ENCODE measurements at regions not wholly inside any gene's neighbourhood (a gene's known extent, or its start where the extent isn't known, plus 50 kb on each side); places are given as distances from the start of the nearest gene placed in this dataset.
"Not testable (repeated sequence)": the region's sequence is repeated elsewhere in the genome, so short reads cannot be mapped to it uniquely, and the experiment has no call there.

GRCh38 chr10:3971713-3972112, 186.7 kb upstream of the KLF6 start:
- DNase-seq = no peak

- no peak for DNase-seq
These were observed 185.1 kb upstream of the KLF6 start for GRCh38 chr10:3969876-3970666.

- no peak for DNase-seq
These were observed 183.7 kb upstream of the KLF6 start for GRCh38 chr10:3968727-3969126.

GRCh38 chr10:3964516-3964915, 179.5 kb upstream of the KLF6 start:
- no peak for DNase-seq

GRCh38 chr10:3963191-3963673, 178.2 kb upstream of the KLF6 start:
- no peak for DNase-seq

GRCh38 chr10:3961082-3961481, 176.1 kb upstream of the KLF6 start:
- DNase-seq = no peak

- no peak for DNase-seq
These were observed 175.5 kb upstream of the KLF6 start for GRCh38 chr10:3960496-3960895.

- DNase-seq = no peak
These were observed 174.6 kb upstream of the KLF6 start for GRCh38 chr10:3959370-3960325.

DNA sequence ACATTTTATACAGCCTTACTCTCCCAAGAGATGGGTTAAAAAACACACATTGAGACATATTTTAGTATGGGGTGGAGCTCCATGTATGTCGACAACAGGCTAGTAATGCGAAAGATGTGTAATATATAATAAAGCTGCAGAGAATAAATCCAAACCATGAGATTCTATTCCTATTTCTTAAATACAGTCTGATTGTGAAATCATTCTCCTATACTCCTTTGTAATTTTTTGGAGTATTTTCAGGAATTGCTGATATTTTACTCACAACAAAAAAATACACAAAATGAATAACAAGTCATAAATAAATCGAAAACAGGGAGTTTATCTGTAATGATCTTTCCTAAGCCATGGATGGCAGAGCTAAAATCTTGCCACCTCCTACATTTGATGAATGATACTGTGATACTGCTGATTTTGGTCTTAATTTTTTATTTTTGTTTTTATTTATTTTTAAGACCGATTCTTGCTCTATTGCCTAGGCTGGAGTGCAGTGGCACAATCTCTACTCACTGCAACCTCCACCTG, 173.5 kb upstream of the KLF6 start:
- no peak for DNase-seq

- no peak for DNase-seq
These were observed 171.1 kb upstream of the KLF6 start for GRCh38 chr10:3955955-3956617.

GRCh38 chr10:3955493-3955892, 170.5 kb upstream of the KLF6 start:
- DNase-seq = peak; percentile 36

DNA sequence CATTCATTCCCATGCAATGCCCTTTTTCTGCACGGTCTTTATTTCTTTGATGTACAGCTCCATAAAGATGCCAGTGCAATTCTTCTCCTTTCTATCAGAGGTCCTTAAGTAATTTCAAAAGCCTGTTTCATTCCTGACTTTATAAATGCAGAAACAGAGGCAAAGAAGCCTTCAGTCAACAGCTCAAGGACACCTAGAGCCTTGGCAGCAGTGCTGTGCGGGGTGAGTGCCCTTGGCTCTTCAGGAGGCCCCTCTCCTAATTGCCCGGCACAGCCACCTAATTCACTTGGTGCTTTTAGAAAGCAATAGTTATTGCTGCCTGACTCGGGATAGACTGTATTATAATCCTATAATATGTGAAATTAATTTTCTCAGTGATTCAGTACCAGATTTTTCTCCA, 169.6 kb upstream of the KLF6 start:
- no peak for DNase-seq

DNA sequence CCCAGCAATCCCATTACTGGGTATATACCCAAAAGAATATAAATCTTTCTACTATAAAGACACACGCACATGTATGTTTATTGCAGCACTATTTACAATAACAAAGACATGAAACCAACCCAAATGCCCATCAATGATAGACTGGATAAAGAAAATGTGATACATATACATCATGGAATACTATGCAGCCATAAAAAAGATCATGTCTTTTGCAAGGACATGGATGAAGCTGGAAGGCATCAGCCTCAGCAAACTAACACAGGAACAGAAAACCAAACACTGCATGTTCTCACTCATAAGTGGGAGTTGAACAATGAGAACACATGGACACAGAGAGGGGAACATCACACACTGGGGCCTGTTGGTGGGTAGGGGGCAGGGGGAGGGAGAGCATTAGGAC, 169.0 kb upstream of the KLF6 start:
- DNase-seq = not testable (repeated sequence)

DNA sequence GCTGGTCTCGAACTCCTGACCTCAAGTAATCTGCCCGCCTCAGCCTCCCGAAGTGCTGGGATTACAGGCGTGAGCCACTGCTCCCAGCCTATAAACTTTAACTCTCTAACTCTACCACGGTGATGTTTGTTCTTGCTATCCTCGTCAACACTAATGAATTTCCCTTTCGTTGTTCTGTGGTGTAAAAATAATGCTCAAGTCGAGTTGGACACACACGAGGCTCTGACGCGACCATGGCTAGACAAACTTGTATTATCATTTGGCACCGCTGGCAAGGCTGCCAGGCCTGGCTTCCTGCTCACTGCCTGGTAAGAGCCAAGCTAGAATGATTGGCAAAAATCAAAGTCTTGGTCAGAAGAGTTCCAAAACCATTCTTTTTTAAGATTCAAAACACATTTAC, 167.0 kb upstream of the KLF6 start:
- no peak for DNase-seq

- no peak for DNase-seq
These were observed 165.8 kb upstream of the KLF6 start for GRCh38 chr10:3950676-3951275.

DNA sequence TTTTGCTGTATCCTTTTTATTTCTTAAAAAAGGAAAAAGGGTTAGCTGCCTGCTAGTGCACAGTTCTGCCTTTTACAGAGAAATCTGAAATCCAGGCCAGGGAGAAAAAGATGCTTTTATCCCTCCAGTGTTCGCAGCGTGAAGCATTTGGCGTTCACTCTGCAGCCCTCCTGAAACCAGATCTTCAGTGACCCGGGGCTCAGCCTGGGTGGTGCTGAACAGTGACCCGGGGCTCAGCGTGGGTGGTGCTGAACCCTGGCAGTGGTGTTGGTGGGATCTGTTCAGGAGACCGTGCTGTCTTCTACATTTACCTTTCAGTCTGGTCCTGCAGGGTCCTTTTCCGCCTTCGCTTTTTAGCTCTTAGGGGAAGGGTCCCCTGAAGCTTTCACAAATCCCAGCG, 164.7 kb upstream of the KLF6 start:
- DNase-seq = no peak

DNA sequence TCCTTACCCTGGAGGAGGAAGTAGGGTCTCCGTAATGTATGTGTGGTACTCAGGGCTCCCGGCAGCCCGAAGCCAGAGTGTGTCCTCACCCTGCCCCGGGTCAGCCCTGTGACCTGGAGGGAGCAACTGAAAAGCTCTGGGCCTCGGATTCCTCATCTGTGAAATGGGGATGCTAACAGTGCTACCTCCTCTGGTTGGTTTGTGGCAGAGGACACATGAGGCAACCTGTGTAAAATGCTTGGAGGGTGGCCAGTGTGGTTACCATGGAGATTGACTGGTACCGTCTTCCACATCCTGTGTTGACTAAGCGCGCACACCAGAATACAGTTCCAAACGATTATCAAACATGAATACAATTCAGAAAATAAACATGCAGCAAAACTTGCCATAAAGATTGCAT, 163.8 kb upstream of the KLF6 start:
- DNase-seq = peak; percentile 49

DNA sequence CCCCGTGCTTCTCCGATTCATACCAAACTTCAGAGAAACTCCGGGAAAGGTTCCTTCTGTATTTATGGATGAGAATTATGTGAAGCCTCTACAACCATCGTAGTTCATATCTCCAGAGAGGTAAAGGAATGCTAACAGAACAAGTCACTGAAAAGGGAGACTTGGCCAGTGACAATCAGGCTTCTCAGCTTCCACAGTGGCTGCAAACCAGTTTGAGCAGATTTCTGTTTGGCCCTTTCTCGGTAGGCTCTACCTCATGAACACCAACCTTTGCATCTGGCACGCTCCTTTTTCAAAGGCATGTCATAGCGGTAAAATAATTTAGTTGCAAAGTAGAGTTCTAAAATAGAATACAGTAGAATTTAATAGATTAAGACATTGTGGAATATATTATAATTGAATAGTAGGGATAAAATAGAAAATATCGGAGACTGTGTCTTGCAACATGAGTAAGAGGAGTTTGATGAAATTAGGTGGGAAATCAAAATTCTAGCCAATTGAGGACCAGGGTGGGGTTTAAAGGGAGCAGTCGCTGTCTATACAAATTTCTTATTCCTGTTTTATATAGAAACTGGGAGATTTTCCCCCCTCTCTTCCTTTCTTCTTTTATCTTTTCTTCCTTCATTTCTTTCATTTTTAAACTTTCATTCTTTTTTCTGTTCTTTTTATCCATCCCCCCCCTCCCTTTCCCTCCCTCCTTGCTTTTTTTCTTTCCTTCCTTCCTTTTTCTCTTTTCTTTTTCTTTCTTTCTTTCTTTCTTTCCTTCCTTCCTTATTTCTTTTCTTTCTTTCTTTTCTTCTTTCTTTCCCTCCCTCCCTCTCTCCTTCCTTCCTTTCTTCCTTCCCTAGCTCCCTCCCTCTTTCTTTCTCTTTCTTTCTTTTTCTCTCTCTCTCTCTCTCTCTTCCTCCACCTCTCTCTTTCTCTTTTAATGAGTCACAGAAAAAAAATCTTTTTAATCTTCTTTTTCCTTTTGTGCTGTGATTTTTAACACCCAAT, 161.5 kb upstream of the KLF6 start:
- no peak for DNase-seq

GRCh38 chr10:3945026-3945425, 160.0 kb upstream of the KLF6 start:
- no peak for DNase-seq

- DNase-seq = no peak
These were observed 159.6 kb upstream of the KLF6 start for GRCh38 chr10:3944591-3944990.

DNA sequence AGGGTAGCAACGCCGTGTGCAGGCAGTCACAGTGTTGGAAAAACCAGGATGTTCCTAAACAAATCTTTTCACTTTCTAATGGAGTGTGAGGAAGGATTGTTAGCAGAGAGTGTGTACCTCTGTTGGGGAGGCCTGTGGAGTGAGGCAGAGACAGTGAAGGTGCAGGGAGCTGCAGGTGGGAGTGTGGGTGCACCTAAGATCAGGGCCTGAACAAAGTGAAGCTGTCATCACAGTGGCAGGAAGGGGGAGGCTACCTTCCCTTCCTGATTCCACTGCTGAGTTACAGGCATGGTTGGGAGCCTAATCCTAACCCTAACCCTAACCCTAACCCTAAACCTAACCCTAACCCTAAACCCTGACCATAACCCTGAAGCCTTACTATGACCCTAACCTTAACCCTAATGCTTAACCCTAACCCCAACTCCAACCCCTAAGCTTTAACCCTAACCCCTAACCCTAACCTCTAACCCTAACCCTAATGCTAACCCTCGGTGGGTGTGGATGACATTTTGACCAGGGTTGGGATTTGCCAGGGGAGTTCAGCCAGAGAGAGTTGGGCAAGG, 158.8 kb upstream of the KLF6 start:
- no peak for DNase-seq
